GM23248 (cell line): ENCODE measurements at regions not wholly inside any gene's neighbourhood (a gene's known extent, or its start where the extent isn't known, plus 50 kb on each side); places are given as distances from the start of the nearest gene placed in this dataset.
"Not testable (repeated sequence)": the region's sequence is repeated elsewhere in the genome, so short reads cannot be mapped to it uniquely, and the experiment has no call there.

Experiments used
- EZH2 ChIP-seq: fragments of 200-600 bp; sonication (generic); IDR thresholded peaks from 2 replicates; pipeline ENCODE4 v1.6.1; 2018; ENCODE audit warnings: antibody characterized with exemption, mild to moderate bottlenecking; ENCODE audit not compliant: insufficient read depth, poor library complexity, severe bottlenecking
- EZH2phosphoT487 ChIP-seq: fragments of 200-600 bp; sonication (generic); IDR thresholded peaks from 2 replicates; pipeline ENCODE4 v1.6.1; 2018; ENCODE audit warnings: antibody characterized with exemption, moderate library complexity, mild to moderate bottlenecking, low read depth; ENCODE audit not compliant: insufficient read depth

GRCh38 chr2:16182311-16182815 lies 242.0 kb downstream of the MYCN start:
- not testable (repeated sequence) for TF ChIP-seq EZH2, EZH2phosphoT487
